Mesothelial cell of epicardium (in vitro differentiated cells): ENCODE measurements at regions not wholly inside any gene's neighbourhood (a gene's known extent, or its start where the extent isn't known, plus 50 kb on each side); places are given as distances from the start of the nearest gene placed in this dataset.

Source experiments
- DNase-seq, 2 experiments: peaks; one replicate each; pipeline ENCODE4 v3.0.0; 2021; ENCODE audit warnings: low spot score in 2 of 2; ENCODE audit not compliant: unreplicated experiment in 2 of 2
- H3K27ac Mint-ChIP-seq: 2 replicates; pipeline ENCODE4 v1.8.0; 2021; ENCODE audit warnings: mixed read lengths
- H3K27me3 Mint-ChIP-seq: 2 replicates; pipeline ENCODE4 v1.8.0; 2021; ENCODE audit warnings: low read depth, mixed read lengths
- H3K36me3 Mint-ChIP-seq: 2 replicates; pipeline ENCODE4 v1.8.0; 2021; ENCODE audit warnings: mixed read lengths
- H3K4me1 Mint-ChIP-seq: 2 replicates; pipeline ENCODE4 v1.8.0; 2021; ENCODE audit warnings: mixed read lengths
- H3K4me3 Mint-ChIP-seq: 2 replicates; pipeline ENCODE4 v1.8.0; 2021; ENCODE audit warnings: mild to moderate bottlenecking, moderate library complexity, mixed read lengths
- H3K9me3 Mint-ChIP-seq: 2 replicates; pipeline ENCODE4 v1.8.0; 2021; ENCODE audit warnings: mixed read lengths
- TF ChIP-seq, protein P1 (sequence below): fragments of 200-600 bp; sonication (generic); IDR thresholded peaks from one replicate; pipeline ENCODE4 v1.5.0; 2021; ENCODE audit warnings: antibody characterized with exemption; ENCODE audit not compliant: unreplicated experiment

DNA sequence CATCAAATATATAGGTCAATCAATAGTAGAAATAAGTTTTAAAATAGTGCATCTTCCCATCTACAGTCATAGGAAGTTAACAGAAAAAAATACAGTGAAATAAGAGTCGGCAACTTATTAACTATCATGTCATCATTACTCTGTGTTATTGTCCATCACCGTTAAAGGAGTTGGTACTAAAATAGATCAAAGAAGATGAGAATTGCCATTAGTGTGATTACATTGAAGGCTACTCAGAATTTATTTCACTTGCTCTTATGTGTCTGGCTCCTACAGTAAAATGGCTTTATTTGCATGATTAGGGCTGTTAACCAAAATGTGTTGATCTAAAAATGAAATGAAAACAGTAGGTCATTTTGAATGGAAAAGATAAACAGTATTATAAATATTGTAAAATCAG is 162.5 kb upstream of the SLITRK1 start:
- DNase-seq: no peak
- Mint-ChIP-seq H3K4me1 (peaks cover 8% of the 10 kb centered on the region), H3K36me3 (no peaks in the 10 kb centered on the region), H3K27ac (no peak overlapping the region), H3K4me3 (no peak overlapping the region), H3K9me3 (peaks cover 7% of the 10 kb centered on the region), H3K27me3 (no peaks in the 10 kb centered on the region)
- TF ChIP-seq, protein P1, sequence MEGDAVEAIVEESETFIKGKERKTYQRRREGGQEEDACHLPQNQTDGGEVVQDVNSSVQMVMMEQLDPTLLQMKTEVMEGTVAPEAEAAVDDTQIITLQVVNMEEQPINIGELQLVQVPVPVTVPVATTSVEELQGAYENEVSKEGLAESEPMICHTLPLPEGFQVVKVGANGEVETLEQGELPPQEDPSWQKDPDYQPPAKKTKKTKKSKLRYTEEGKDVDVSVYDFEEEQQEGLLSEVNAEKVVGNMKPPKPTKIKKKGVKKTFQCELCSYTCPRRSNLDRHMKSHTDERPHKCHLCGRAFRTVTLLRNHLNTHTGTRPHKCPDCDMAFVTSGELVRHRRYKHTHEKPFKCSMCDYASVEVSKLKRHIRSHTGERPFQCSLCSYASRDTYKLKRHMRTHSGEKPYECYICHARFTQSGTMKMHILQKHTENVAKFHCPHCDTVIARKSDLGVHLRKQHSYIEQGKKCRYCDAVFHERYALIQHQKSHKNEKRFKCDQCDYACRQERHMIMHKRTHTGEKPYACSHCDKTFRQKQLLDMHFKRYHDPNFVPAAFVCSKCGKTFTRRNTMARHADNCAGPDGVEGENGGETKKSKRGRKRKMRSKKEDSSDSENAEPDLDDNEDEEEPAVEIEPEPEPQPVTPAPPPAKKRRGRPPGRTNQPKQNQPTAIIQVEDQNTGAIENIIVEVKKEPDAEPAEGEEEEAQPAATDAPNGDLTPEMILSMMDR: no peak

DNA sequence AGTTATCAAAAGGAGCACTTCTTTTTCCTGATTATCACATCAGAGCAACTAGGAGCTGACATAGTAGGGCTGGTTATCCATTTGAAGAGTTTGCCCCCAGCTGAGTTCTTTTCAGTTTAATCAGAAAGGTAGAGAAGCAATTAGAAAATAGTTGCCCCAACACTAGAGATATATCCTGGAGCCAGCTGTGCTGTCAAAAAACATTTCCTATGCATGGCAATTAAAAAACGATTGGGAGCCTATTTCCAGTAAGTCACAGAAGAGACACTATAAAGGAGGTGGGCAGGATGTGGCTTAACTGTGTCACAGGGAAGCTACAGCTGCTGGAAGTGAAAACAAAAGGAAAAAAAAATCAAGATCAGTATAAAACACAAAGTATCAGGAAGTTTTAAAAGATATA is 155.7 kb upstream of the SLITRK1 start:
- DNase-seq: no peak
- Mint-ChIP-seq H3K36me3 (no peaks in the 10 kb centered on the region), H3K4me1 (peaks cover 3% of the 10 kb centered on the region), H3K27ac (no peak overlapping the region), H3K4me3 (no peak overlapping the region), H3K9me3 (no peaks in the 10 kb centered on the region), H3K27me3 (no peaks in the 10 kb centered on the region)
- TF ChIP-seq, protein P1: no peak

DNA sequence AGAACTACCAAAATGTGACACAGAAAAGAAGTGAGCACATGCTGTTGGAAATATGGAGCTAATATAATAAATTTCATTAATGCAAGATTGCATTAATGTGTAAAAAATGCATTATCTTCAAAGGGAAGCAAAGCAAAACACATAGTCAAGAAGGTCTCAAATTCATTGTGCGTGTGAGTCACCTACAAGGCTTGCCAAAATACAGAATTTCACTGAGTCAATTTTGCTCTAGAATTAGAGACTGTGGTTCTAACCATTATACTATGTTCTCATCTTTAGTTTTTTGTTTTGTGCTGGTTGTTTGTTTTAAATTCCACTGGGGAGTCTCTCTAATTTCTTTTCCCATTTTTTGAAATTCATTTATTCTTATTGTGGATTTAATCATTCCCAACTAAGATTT is 149.8 kb upstream of the SLITRK1 start:
- Mint-ChIP-seq H3K4me1 (no peaks in the 10 kb centered on the region), H3K27ac (no peak overlapping the region), H3K9me3 (peaks cover 16% of the 10 kb centered on the region), H3K4me3 (no peak overlapping the region), H3K36me3 (no peaks in the 10 kb centered on the region), H3K27me3 (no peaks in the 10 kb centered on the region)
- TF ChIP-seq, protein P1: no peak
- DNase-seq: no peak

DNA sequence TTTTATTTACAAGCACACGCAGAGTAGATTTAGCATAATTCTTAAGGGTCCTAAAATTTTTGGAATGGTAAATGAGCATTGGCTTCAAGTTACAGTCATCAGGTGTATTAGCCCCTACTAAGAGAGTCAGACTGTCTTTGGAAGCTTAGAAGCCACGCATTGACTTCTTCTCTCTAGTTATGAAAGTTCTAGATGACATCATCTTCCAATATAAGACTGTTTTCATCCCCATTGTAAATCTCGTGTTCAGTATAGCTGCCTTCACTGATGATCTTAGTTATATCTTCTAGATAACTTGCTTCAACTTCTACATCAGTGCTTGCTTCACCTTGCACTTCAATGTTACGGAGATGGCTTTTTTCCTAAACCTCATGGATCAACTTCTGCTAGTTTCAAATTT is 148.8 kb upstream of the SLITRK1 start:
- Mint-ChIP-seq H3K27me3 (no peaks in the 10 kb centered on the region), H3K4me1 (no peaks in the 10 kb centered on the region), H3K36me3 (no peaks in the 10 kb centered on the region), H3K4me3 (no peak overlapping the region), H3K27ac (no peak overlapping the region), H3K9me3 (peaks cover 19% of the 10 kb centered on the region)
- no peak for DNase-seq
- TF ChIP-seq, protein P1: no peak

DNA sequence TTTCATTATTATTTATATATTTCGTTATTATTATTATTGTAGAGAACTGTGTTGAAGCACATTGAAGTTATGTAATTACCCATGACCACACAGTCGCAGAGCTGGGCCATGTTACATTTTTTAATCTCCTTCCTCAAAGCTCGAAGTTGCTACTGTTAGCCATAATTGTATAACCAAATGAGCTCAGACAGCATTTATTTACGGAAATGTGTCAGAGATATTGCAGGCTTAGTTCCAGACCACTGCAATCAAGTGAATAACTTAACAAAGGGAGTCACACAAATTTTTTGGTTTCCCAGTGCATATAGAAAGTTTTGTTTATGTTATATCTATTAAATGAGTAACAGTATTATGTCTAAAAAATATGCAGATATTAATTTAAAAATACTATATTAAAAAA is 147.1 kb upstream of the SLITRK1 start:
- Mint-ChIP-seq H3K27me3 (no peaks in the 10 kb centered on the region), H3K27ac (no peak overlapping the region), H3K9me3 (peaks cover 19% of the 10 kb centered on the region), H3K4me1 (peaks cover 6% of the 10 kb centered on the region), H3K4me3 (no peak overlapping the region), H3K36me3 (no peaks in the 10 kb centered on the region)
- no peak for DNase-seq
- TF ChIP-seq, protein P1: no peak

DNA sequence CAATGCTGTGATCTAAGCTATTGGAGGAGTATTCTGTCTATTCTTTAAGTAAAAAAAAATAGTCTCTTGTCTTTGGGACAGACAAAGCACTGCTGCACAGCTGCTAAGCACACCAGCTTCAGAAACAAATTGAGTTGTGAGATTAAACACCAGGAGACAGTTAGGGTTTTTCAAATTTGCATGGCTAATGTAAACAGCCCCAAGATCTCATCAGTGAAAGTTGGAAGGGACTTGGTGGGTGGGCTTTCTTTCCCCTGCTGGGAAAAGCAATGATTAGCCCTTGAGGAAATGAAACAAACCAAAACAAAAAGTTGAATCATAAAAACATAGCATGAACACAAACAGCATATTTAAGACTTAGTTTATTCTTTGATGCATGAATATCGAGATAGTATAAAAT is 143.6 kb upstream of the SLITRK1 start:
- Mint-ChIP-seq H3K4me1 (peaks cover 24% of the 10 kb centered on the region), H3K27me3 (no peaks in the 10 kb centered on the region), H3K4me3 (no peak overlapping the region), H3K27ac (no peak overlapping the region), H3K36me3 (no peaks in the 10 kb centered on the region), H3K9me3 (peaks cover 7% of the 10 kb centered on the region)
- DNase-seq: no peak
- TF ChIP-seq, protein P1: no peak
